ENCODE measurements at regions not wholly inside any gene's neighbourhood (a gene's known extent, or its start where the extent isn't known, plus 50 kb on each side); places are given as distances from the start of the nearest gene placed in this dataset.

DNA sequence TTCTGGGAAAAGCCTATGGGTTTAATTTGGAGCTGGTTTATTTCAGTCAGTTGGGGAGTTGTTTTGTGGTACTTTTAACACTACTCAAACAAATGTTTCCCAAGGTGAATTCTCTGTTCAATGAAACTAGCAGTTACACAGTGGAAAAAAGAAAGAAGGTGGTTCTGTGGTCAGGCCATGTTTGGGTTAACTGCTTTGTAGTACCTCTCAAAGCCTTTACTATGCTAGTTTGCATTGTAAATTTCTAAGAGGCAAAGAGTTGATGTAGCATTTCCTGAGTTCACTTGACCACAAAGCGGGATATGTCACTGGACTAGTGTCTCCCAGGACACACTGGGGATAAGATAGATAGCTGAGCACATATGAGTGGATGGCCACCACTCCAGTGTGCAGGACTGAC lies 145.4 kb downstream of the KIF20B start:
- no peaks in the 10 kb centered on the region for H3K4me1 ChIP-seq
- H3K9me3 ChIP-seq (ENCODE audit: control insufficient read depth, low read length) = no peaks in the 10 kb centered on the region
- no peak overlapping the region for H3K4me3 ChIP-seq (ENCODE audit: low read depth, low read length)
- H3K9ac ChIP-seq = no peak overlapping the region
- no peak overlapping the region for H3K4me2 ChIP-seq (ENCODE audit: low read length)
- no peak overlapping the region for H2AFZ ChIP-seq
- no peaks in the 10 kb centered on the region for H3K36me3 ChIP-seq (ENCODE audit: control insufficient read depth, insufficient read depth, low read length)
- TF ChIP-seq, protein P1, sequence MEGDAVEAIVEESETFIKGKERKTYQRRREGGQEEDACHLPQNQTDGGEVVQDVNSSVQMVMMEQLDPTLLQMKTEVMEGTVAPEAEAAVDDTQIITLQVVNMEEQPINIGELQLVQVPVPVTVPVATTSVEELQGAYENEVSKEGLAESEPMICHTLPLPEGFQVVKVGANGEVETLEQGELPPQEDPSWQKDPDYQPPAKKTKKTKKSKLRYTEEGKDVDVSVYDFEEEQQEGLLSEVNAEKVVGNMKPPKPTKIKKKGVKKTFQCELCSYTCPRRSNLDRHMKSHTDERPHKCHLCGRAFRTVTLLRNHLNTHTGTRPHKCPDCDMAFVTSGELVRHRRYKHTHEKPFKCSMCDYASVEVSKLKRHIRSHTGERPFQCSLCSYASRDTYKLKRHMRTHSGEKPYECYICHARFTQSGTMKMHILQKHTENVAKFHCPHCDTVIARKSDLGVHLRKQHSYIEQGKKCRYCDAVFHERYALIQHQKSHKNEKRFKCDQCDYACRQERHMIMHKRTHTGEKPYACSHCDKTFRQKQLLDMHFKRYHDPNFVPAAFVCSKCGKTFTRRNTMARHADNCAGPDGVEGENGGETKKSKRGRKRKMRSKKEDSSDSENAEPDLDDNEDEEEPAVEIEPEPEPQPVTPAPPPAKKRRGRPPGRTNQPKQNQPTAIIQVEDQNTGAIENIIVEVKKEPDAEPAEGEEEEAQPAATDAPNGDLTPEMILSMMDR (IDR thresholded peaks at IDR 0.05) = no peak
- no peaks in the 10 kb centered on the region for H3K79me2 ChIP-seq
- no peak overlapping the region for H3K27ac ChIP-seq
- H3K27me3 ChIP-seq (ENCODE audit: control insufficient read depth, insufficient read depth, low read length) = no peaks in the 10 kb centered on the region

DNA sequence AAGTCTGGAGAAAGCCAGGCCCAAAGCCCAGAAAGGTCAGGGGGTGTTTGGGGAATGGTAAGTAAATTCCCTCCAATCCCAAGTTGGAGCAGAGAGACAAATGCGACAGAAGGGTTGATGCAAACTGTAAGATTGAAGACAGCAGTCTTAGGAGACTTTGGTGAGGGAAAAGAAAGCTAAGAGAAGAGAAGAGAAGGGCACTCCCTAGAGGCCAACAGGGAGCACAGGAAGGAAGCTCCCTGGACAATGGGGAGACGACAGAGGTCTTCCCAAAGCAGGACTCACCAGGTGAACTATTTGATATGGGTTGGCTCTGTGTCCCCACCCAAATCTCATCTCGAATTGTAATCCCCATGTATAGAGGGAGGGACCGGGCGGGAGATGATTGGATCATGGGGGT lies 151.5 kb downstream of the KIF20B start:
- H3K9ac ChIP-seq = no peak overlapping the region
- TF ChIP-seq, protein P1 (IDR thresholded peaks at IDR 0.05) = no peak
- no peaks in the 10 kb centered on the region for H3K4me1 ChIP-seq
- no peak overlapping the region for H3K4me2 ChIP-seq (ENCODE audit: low read length)
- H3K27me3 ChIP-seq (ENCODE audit: control insufficient read depth, insufficient read depth, low read length) = no peaks in the 10 kb centered on the region
- no peaks in the 10 kb centered on the region for H3K9me3 ChIP-seq (ENCODE audit: control insufficient read depth, low read length)
- H3K4me3 ChIP-seq (ENCODE audit: low read depth, low read length) = no peak overlapping the region
- no peaks in the 10 kb centered on the region for H3K36me3 ChIP-seq (ENCODE audit: control insufficient read depth, insufficient read depth, low read length)
- no peak overlapping the region for H3K27ac ChIP-seq
- no peak overlapping the region for H2AFZ ChIP-seq
- H3K79me2 ChIP-seq = no peaks in the 10 kb centered on the region

- H3K79me2 ChIP-seq = no peaks in the 10 kb centered on the region
- TF ChIP-seq, protein P1 (IDR thresholded peaks at IDR 0.05) = no peak
These were observed 152.4 kb downstream of the KIF20B start for GRCh38 chr10:89853781-89854191.

GRCh38 chr10:89857431-89858042 lies 156.1 kb downstream of the KIF20B start:
- H3K4me2 ChIP-seq (ENCODE audit: low read length) = no peak overlapping the region
- H3K9ac ChIP-seq = no peak overlapping the region
- no peaks in the 10 kb centered on the region for H3K79me2 ChIP-seq
- H3K9me3 ChIP-seq (ENCODE audit: control insufficient read depth, low read length) = no peaks in the 10 kb centered on the region
- H3K4me3 ChIP-seq (ENCODE audit: low read depth, low read length) = no peak overlapping the region
- H3K36me3 ChIP-seq (ENCODE audit: control insufficient read depth, insufficient read depth, low read length) = no peaks in the 10 kb centered on the region
- H3K27ac ChIP-seq = no peak overlapping the region
- no peaks in the 10 kb centered on the region for H3K27me3 ChIP-seq (ENCODE audit: control insufficient read depth, insufficient read depth, low read length)
- H2AFZ ChIP-seq = no peak overlapping the region
- no peaks in the 10 kb centered on the region for H3K4me1 ChIP-seq
- TF ChIP-seq, protein P1 (IDR thresholded peaks at IDR 0.05) = no peak

More at GRCh38 chr10:89853781-89854191, 152.4 kb downstream of the KIF20B start:
- Histone ChIP-seq H3K27me3 (ENCODE audit: control insufficient read depth, insufficient read depth, low read length) (no peaks in the 10 kb centered on the region), H3K27ac (no peak overlapping the region), H3K4me1 (no peaks in the 10 kb centered on the region), H3K4me3 (ENCODE audit: low read depth, low read length) (no peak overlapping the region), H3K9me3 (ENCODE audit: control insufficient read depth, low read length) (no peaks in the 10 kb centered on the region), H2AFZ (no peak overlapping the region), H3K36me3 (ENCODE audit: control insufficient read depth, insufficient read depth, low read length) (no peaks in the 10 kb centered on the region), H3K9ac (no peak overlapping the region), H3K4me2 (ENCODE audit: low read length) (no peak overlapping the region)

DNA sequence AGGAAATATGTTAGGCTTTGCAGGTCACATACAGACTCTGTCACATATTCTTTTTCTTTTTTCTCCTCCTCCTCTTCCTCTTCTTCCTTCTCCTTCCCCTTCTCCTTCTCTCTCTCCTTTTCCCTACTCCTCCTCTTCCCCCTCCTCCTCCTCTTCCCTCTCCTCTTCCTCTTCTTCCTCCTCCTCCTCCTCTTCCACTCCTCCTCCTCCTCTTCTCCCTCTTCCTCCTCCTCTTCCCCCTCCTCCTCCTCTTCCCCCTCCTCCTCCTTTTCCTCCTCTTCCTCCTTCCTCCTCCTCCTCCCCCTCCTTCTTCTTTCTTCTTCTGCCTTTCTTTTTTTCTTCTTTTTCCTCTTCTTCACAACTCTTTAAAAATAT lies 159.8 kb downstream of the KIF20B start:
- H2AFZ ChIP-seq = no peak overlapping the region
- H3K4me3 ChIP-seq (ENCODE audit: low read depth, low read length) = no peak overlapping the region
- H3K27ac ChIP-seq = no peak overlapping the region
- H3K9me3 ChIP-seq (ENCODE audit: control insufficient read depth, low read length) = no peaks in the 10 kb centered on the region
- H3K9ac ChIP-seq = no peak overlapping the region
- no peak overlapping the region for H3K4me2 ChIP-seq (ENCODE audit: low read length)
- H3K79me2 ChIP-seq = no peaks in the 10 kb centered on the region
- no peaks in the 10 kb centered on the region for H3K4me1 ChIP-seq
- TF ChIP-seq, protein P1 (IDR thresholded peaks at IDR 0.05) = no peak
- H3K27me3 ChIP-seq (ENCODE audit: control insufficient read depth, insufficient read depth, low read length) = no peaks in the 10 kb centered on the region
- H3K36me3 ChIP-seq (ENCODE audit: control insufficient read depth, insufficient read depth, low read length) = no peaks in the 10 kb centered on the region

Measured in parathyroid adenoma (tissue), 2 donors.